AG04449 (cell line): ENCODE measurements at regions not wholly inside any gene's neighbourhood (a gene's known extent, or its start where the extent isn't known, plus 50 kb on each side); places are given as distances from the start of the nearest gene placed in this dataset.

Experiments
- CTCF ChIA-PET: fragments of 350-600 bp; formaldehyde crosslinking; extraction: SDS; loops from one replicate; lab custom pipeline; 2021; ENCODE audit warnings: antibody characterized with exemption; lab: Yijun Ruan, JAX
- POLR2A ChIA-PET: fragments of 400-600, 350-600 bp; formaldehyde crosslinking; extraction: SDS; loops from one replicate; lab custom pipeline; 2020; ENCODE audit warnings: antibody characterized with exemption, inconsistent platforms; lab: Yijun Ruan, JAX
- DNase-seq: peaks from one replicate; pipeline ENCODE4 v3.0.0-alpha.2; 2010; ENCODE audit warnings: low read depth, low spot score
- H3K4me3 ChIP-seq: 2 replicates; pipeline ENCODE4 v1.5.1; 2011; ENCODE audit warnings: low read depth, mild to moderate bottlenecking, control low read depth, low read length
- TF ChIP-seq, protein P1 (sequence below): IDR thresholded peaks from one replicate; pipeline ENCODE4 v1.5.1; 2011; ENCODE audit warnings: mild to moderate bottlenecking, moderate library complexity, low read length, control low read depth, inconsistent platforms; ENCODE audit not compliant: insufficient read depth; ENCODE audit errors: missing control alignments

DNA sequence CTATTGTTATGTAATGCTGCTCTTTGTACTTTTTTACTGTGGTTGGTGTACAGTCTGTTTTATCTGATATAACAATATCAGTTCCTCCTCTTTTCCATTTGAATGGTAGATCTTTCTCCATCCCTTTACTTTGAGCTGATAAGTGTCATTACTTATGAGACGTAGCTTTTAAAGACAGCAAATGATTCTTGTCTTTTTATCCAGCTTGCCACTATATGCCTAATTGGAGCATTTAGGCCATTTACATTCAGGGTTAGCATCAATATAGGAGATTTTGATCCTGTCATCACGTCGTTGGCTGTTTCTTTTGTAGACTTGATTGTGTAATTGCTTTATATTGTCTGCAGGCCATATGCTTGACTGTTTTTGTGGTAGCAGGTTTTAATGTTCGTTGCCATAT is 894.2 kb upstream of the ATXN8OS start:
- H3K4me3 ChIP-seq = no peak overlapping the region
- CTCF ChIA-PET = no interaction called here
- POLR2A ChIA-PET = no interaction called here
- TF ChIP-seq, protein P1, sequence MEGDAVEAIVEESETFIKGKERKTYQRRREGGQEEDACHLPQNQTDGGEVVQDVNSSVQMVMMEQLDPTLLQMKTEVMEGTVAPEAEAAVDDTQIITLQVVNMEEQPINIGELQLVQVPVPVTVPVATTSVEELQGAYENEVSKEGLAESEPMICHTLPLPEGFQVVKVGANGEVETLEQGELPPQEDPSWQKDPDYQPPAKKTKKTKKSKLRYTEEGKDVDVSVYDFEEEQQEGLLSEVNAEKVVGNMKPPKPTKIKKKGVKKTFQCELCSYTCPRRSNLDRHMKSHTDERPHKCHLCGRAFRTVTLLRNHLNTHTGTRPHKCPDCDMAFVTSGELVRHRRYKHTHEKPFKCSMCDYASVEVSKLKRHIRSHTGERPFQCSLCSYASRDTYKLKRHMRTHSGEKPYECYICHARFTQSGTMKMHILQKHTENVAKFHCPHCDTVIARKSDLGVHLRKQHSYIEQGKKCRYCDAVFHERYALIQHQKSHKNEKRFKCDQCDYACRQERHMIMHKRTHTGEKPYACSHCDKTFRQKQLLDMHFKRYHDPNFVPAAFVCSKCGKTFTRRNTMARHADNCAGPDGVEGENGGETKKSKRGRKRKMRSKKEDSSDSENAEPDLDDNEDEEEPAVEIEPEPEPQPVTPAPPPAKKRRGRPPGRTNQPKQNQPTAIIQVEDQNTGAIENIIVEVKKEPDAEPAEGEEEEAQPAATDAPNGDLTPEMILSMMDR = no peak
- DNase-seq = no peak

DNA sequence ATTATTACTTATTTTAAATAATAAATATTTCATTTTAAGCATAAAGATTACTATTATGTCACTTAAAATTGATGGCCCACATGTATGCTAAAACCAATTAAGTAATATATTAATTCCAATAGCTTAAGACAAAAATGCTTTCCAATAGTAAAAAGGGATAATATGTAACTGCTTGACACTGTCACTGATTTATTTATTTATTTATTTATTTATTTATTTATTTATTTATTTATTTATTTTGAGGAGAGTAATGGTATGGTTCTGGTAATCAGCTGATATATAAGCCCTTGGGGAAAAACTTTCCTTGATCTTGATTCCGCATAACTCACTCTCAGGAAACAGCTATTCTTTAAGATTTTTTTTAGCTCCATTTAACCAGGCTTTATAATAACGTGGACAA is 903.0 kb upstream of the ATXN8OS start:
- no peak for DNase-seq
- TF ChIP-seq, protein P1 = no peak
- ChIA-PET CTCF (no interaction called here), POLR2A (no interaction called here)
- no peak overlapping the region for H3K4me3 ChIP-seq

DNA sequence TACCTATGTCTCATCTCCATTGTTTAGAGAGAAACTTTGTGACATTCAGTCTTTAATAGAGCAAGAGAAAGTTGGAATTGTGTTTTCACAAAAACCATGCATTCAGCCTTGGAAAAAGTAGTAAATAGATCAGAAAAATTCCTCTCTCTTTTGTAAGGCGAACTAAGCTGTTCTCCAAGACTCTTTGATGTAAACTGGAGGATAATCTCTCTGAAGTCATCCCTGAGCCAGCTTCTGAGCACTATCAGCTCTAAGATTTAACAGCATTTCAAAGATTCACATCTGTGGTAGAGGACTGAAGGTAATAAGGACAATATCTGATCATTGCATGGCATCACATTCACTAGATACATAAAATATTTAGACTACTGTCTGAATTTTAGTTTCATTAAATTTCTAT is 904.6 kb upstream of the ATXN8OS start:
- TF ChIP-seq, protein P1 = no peak
- CTCF ChIA-PET = no interaction called here
- POLR2A ChIA-PET = no interaction called here
- no peak for DNase-seq
- H3K4me3 ChIP-seq = no peak overlapping the region

DNA sequence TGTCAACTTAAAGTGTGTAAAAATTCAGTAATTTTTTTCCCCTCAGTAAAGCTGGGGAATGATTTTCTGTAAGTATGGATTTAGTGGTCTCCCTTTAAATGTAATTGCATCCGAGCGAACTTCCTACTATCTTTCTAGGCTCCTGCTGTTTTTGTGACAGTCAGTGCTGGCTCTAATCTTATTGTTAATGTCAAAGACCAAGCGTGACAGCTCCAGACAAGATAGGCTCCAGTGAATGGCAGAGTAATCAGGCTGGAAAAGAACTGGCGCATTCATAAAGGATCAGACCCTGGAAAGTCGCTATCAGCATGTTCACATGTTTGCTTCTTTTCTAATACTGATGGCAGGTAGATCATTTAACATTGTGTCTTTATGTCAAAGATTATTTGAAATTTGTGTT is 908.0 kb upstream of the ATXN8OS start:
- ChIA-PET CTCF (no interaction called here), POLR2A (no interaction called here)
- no peak for DNase-seq
- no peak overlapping the region for H3K4me3 ChIP-seq
- TF ChIP-seq, protein P1 = no peak

DNA sequence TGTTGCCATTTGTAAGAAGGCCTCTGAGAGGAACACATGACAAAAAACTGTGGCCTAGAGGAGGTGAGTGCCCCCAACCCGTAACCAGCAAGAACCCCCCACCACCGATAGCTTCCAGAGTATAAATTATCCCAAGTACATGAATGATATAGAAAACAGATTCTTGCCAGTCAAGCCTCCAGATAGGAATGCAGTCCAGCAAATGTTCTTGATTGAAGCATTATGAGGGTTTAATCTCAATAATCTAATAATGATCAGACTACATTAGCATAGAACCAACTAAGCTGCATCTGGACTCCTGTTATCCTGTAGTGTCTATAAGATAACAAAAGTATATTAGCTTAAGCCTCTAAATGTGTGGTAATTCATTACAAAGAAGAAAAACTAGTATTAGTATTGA is 908.9 kb upstream of the ATXN8OS start:
- ChIA-PET POLR2A (no interaction called here), CTCF (no interaction called here)
- H3K4me3 ChIP-seq = no peak overlapping the region
- no peak for DNase-seq
- TF ChIP-seq, protein P1 = no peak

DNA sequence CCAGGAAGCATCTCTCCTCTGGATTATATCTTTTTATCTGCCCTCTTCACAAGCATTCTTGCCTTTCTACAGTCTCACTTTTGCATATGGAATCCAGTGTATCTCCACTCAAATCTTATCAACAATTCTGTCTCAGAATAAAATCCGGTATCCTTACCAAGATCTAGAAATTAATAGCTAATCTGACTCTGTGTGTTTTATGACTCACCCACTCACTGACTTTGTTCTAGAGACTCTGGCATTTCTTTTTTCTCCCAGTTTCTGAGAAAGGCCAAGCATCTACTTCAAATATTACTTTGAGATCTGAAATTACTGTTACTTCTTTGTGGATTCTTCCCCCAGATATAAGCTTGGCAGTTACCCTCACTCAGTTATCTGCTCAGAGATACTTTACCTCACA is 913.5 kb upstream of the ATXN8OS start:
- no peak for DNase-seq
- ChIA-PET CTCF (no interaction called here), POLR2A (no interaction called here)
- TF ChIP-seq, protein P1 = no peak
- no peak overlapping the region for H3K4me3 ChIP-seq
